ENCODE measurements at regions not wholly inside any gene's neighbourhood (a gene's known extent, or its start where the extent isn't known, plus 50 kb on each side); places are given as distances from the start of the nearest gene placed in this dataset.

GRCh38 chr5:143947313-143947712 lies 135.4 kb downstream of the HMHB1 start:
- Histone ChIP-seq H3K27me3 (ENCODE audit: insufficient read depth) (no peaks in the 10 kb centered on the region), H2AFZ (ENCODE audit: low read depth) (no peak overlapping the region), H3K9ac (no peak overlapping the region), H3K36me3 (replicated peaks in 1 of 2; ENCODE audit: control insufficient read depth in 1 of 2, insufficient read depth in 2 of 2, low read length in 1 of 2) (no peaks in the 10 kb centered on the region), H3K27ac (ENCODE audit: low read depth in 2 of 2, low read length in 1 of 2) (no peak overlapping the region), H4K20me1 (ENCODE audit: insufficient read depth) (no peaks in the 10 kb centered on the region), H3K4me2 (no peak overlapping the region), H3K9me2 (no peaks in the 10 kb centered on the region), H3K4me3 (ENCODE audit: low read depth in 2 of 2, low read length in 1 of 2) (no peak overlapping the region), H3K4me1 (ENCODE audit: control insufficient read depth in 1 of 2, insufficient read depth in 2 of 2, low read depth in 1 of 2, low read length in 1 of 2) (no peaks in the 10 kb centered on the region), H3F3A (replicated peaks; ENCODE audit: insufficient read depth) (no peaks in the 10 kb centered on the region), H3K9me3 (peaks cover 22% of the 10 kb centered on the region; the same call in 1 of the 2 replicates), H3K79me2 (ENCODE audit: insufficient read depth) (no peaks in the 10 kb centered on the region)
- 36% methylated on average over 2 of the region's 2 CpGs for WGBS (ENCODE audit: low lambda C conversion rate)
- POLR2A ChIA-PET, result no interaction called here
- CTCF ChIA-PET, result no interaction called here
- TF ChIP-seq TAF1 (IDR thresholded peaks at IDR 0.05; ENCODE audit: borderline replicate concordance, low read depth, low read length), result no peak
- TF ChIP-seq POLR2AphosphoS5 (IDR thresholded peaks at IDR 0.05; ENCODE audit: low read depth, low read length), result no peak
- no peak for TF ChIP-seq FOXM1 (IDR thresholded peaks at IDR 0.05; ENCODE audit: low read depth)
- no peak for TF ChIP-seq YY1 (IDR thresholded peaks at IDR 0.05; ENCODE audit: low read depth)
- no peak for TF ChIP-seq FOSL2 (IDR thresholded peaks at IDR 0.05; ENCODE audit: borderline replicate concordance, low read depth)
- no peak for TF ChIP-seq RAD21 (IDR thresholded peaks at IDR 0.05; ENCODE audit: low read length)
- TF ChIP-seq GATA2 (CRISPR knock-in tag; IDR thresholded peaks at IDR 0.05), result no peak
- no peak for TF ChIP-seq GABPA (IDR thresholded peaks at IDR 0.05; ENCODE audit: low read depth)
- TF ChIP-seq CTCF (IDR thresholded peaks at IDR 0.05), result no peak
- DNase-seq, result no peak

GRCh38 chr5:143952809-143953208 lies 140.8 kb downstream of the HMHB1 start:
- Histone ChIP-seq H4K20me1 (ENCODE audit: insufficient read depth) (no peaks in the 10 kb centered on the region), H2AFZ (ENCODE audit: low read depth) (no peak overlapping the region), H3K9me3 (0 out of 2 replicates have a peak, but pooled peaks cover 5% of the 10 kb centered on the region), H3K27ac (ENCODE audit: low read depth in 2 of 2, low read length in 1 of 2) (no peak overlapping the region), H3K79me2 (ENCODE audit: insufficient read depth) (no peaks in the 10 kb centered on the region), H3F3A (replicated peaks; ENCODE audit: insufficient read depth) (no peaks in the 10 kb centered on the region), H3K4me2 (no peak overlapping the region), H3K4me3 (ENCODE audit: low read depth in 2 of 2, low read length in 1 of 2) (no peak overlapping the region), H3K9me2 (no peaks in the 10 kb centered on the region), H3K27me3 (ENCODE audit: insufficient read depth) (no peaks in the 10 kb centered on the region), H3K36me3 (replicated peaks in 1 of 2; ENCODE audit: control insufficient read depth in 1 of 2, insufficient read depth in 2 of 2, low read length in 1 of 2) (no peaks in the 10 kb centered on the region), H3K4me1 (ENCODE audit: control insufficient read depth in 1 of 2, insufficient read depth in 2 of 2, low read depth in 1 of 2, low read length in 1 of 2) (peaks cover 0 to 5% of the 10 kb centered on the region in 2 experiments; a peak in 2 of 4 replicates), H3K9ac (no peak overlapping the region)
- ChIA-PET CTCF (interaction anchor here (1.4 to 1.8 kb wide), 3 partner anchors 15 to 1234 kb away, joined by 4 to 5 read pairs (median 4); no protein-coding TSS in a partner anchor), POLR2A (no interaction called here)
- WGBS (ENCODE audit: low lambda C conversion rate), result 83% methylated on average over 2 of the region's 2 CpGs
- TF ChIP-seq NFIC (IDR thresholded peaks at IDR 0.05; ENCODE audit: borderline replicate concordance) (no peak), RAD21 (IDR thresholded peaks at IDR 0.05; ENCODE audit: low read length) (no peak), GABPA (IDR thresholded peaks at IDR 0.05; ENCODE audit: low read depth) (no peak), PBX3 (IDR thresholded peaks at IDR 0.05) (no peak), RCOR1 (IDR thresholded peaks at IDR 0.05; ENCODE audit: low read length) (no peak), ELF1 (IDR thresholded peaks at IDR 0.05) (no peak), FOXM1 (IDR thresholded peaks at IDR 0.05; ENCODE audit: low read depth) (no peak), FOXJ3 (CRISPR knock-in tag; IDR thresholded peaks at IDR 0.05) (no peak)
- no peak for DNase-seq
